BJ (cell line): ENCODE measurements at regions not wholly inside any gene's neighbourhood (a gene's known extent, or its start where the extent isn't known, plus 50 kb on each side); places are given as distances from the start of the nearest gene placed in this dataset.

Source experiments
- CTCF ChIA-PET: fragments of 350-600 bp; formaldehyde crosslinking; extraction: SDS; loops from one replicate; lab custom pipeline; 2021; ENCODE audit warnings: antibody characterized with exemption, inconsistent platforms; lab: Yijun Ruan, JAX
- POLR2A ChIA-PET: fragments of 300-600 bp; sonication (Branson Sonifier 250); formaldehyde crosslinking; extraction: SDS; loops from one replicate; lab custom pipeline; 2021; ENCODE audit warnings: antibody characterized with exemption; lab: Charles Lee
- DNase-seq: peaks from one replicate; pipeline ENCODE4 v3.0.0-alpha.2; 2011; ENCODE audit warnings: low read depth
- H3K27me3 ChIP-seq: 2 replicates; pipeline ENCODE4 v1.6.0; 2011; ENCODE audit warnings: low read length; ENCODE audit not compliant: control insufficient read depth, insufficient read depth
- H3K36me3 ChIP-seq: 2 replicates; pipeline ENCODE4 v1.5.1; 2011; ENCODE audit warnings: low read length; ENCODE audit not compliant: control insufficient read depth, insufficient read depth
- H3K4me3 ChIP-seq: 2 replicates; pipeline ENCODE4 v1.5.1; 2011; ENCODE audit warnings: low read depth, mild to moderate bottlenecking, control low read depth, low read length
- TF ChIP-seq, protein P1 (sequence below): IDR thresholded peaks from 2 replicates; pipeline ENCODE4 v1.5.1; 2011; ENCODE audit warnings: low read depth, mild to moderate bottlenecking, control low read depth, inconsistent platforms, low read length, moderate library complexity; ENCODE audit not compliant: insufficient read depth

- TF ChIP-seq, protein P1, sequence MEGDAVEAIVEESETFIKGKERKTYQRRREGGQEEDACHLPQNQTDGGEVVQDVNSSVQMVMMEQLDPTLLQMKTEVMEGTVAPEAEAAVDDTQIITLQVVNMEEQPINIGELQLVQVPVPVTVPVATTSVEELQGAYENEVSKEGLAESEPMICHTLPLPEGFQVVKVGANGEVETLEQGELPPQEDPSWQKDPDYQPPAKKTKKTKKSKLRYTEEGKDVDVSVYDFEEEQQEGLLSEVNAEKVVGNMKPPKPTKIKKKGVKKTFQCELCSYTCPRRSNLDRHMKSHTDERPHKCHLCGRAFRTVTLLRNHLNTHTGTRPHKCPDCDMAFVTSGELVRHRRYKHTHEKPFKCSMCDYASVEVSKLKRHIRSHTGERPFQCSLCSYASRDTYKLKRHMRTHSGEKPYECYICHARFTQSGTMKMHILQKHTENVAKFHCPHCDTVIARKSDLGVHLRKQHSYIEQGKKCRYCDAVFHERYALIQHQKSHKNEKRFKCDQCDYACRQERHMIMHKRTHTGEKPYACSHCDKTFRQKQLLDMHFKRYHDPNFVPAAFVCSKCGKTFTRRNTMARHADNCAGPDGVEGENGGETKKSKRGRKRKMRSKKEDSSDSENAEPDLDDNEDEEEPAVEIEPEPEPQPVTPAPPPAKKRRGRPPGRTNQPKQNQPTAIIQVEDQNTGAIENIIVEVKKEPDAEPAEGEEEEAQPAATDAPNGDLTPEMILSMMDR: no peak
- POLR2A ChIA-PET: no interaction called here
- no peak for DNase-seq
- CTCF ChIA-PET: no interaction called here
- Histone ChIP-seq H3K4me3 (no peak overlapping the region), H3K36me3 (no peaks in the 10 kb centered on the region), H3K27me3 (no peaks in the 10 kb centered on the region)
These were observed 1313.7 kb upstream of the NRXN1 start for GRCh38 chr2:52345676-52346075.

GRCh38 chr2:52345082-52345481 lies 1313.2 kb upstream of the NRXN1 start:
- no peak for DNase-seq
- ChIA-PET CTCF (no interaction called here), POLR2A (no interaction called here)
- Histone ChIP-seq H3K36me3 (no peaks in the 10 kb centered on the region), H3K4me3 (no peak overlapping the region), H3K27me3 (no peaks in the 10 kb centered on the region)
- TF ChIP-seq, protein P1: no peak

DNA sequence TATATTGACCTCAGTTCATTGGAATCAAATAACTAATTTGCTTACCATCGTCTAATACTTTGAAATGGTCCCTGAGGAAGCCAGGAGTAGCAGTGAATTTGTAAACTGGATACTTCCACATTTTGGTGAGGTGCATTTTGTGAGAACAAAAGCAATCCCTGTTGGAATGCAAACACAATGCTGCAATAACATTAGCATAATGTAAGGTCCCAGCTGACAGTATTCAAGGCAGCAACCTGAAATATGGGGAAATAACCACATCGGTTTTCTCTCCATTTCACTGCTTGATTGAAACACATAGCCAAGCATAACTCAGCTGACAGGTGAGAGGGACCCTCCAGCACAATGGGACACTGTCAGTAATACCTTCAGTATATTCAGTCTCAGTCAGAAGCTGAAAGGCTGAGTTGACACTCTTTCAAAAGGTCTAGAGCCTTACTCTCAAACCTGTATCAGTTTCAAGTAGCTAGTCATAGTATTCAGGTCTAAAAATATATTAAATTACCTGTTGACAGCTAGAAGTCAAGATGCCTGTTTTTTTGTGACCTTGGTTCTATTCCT lies 1311.9 kb upstream of the NRXN1 start:
- POLR2A ChIA-PET: no interaction called here

DNA sequence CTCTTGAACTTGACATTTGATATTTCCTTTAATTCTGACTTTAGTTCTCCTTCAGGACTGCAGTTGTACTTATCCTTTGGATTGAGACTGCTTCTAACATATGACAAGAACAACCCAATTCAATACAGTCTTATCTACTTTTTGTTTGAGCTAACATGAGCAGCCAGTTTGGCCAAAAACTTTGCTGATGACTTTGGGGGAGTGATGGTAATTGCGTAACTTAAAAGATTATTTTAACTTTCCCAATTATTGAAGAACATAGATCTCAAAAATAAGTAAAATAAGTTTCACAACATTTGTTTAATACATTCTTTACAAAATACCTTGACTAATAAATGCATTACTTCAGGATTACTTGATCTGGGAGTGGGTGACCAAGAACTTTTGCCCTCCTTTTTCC lies 1311.1 kb upstream of the NRXN1 start:
- no peak for DNase-seq
- TF ChIP-seq, protein P1: no peak
- Histone ChIP-seq H3K36me3 (no peaks in the 10 kb centered on the region), H3K27me3 (no peaks in the 10 kb centered on the region), H3K4me3 (no peak overlapping the region)
- ChIA-PET CTCF (no interaction called here), POLR2A (no interaction called here)

More for the DNA sequence above, 1311.9 kb upstream of the NRXN1 start:
- no peak for DNase-seq
- CTCF ChIA-PET: no interaction called here
- TF ChIP-seq, protein P1: no peak
- Histone ChIP-seq H3K4me3 (no peak overlapping the region), H3K27me3 (no peaks in the 10 kb centered on the region), H3K36me3 (no peaks in the 10 kb centered on the region)

DNA sequence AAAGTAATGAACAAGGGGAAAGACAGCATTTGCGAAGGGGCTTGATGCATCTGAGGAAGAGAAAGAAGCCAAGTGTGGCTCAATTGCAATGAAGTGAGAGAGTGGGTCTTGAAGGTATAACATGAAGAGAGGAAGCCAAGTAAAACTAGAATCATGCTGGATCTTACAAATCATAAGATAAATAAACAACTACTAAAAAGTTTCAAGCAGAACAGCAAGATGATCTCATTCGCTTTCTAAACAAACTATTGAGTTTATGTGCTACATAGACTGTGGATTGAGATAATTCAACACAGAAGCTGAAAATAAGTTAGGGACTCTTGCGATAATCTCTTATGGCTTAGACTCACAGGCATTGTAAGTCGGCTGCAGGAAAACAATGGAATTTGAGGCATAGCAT lies 1310.5 kb upstream of the NRXN1 start:
- DNase-seq: no peak
- CTCF ChIA-PET: interaction anchor here (0.8 kb wide), 1 partner anchor 32 kb away, joined by 3 read pairs; no protein-coding TSS in a partner anchor
- Histone ChIP-seq H3K4me3 (no peak overlapping the region), H3K36me3 (no peaks in the 10 kb centered on the region), H3K27me3 (no peaks in the 10 kb centered on the region)
- POLR2A ChIA-PET: no interaction called here
- TF ChIP-seq, protein P1: no peak
